ENCODE measurements at regions not wholly inside any gene's neighbourhood (a gene's known extent, or its start where the extent isn't known, plus 50 kb on each side); places are given as distances from the start of the nearest gene placed in this dataset.

GRCh38 chr9:2939368-2939767 is 95.5 kb upstream of the PUM3 start:
- no peak for DNase-seq
- WGBS (ENCODE audit: extremely low coverage, insufficient read length, low lambda C conversion rate): no CpG with 5 or more reads among the region's 1 CpG
- Histone ChIP-seq H3K79me1 (ENCODE audit: insufficient read depth, low read depth, low read length, poor library complexity, severe bottlenecking) (no peaks in the 10 kb centered on the region), H2BK5ac (ENCODE audit: insufficient read length, low read length) (no peak overlapping the region), H4K91ac (ENCODE audit: insufficient read length, low read depth, low read length) (no peak overlapping the region), H4K8ac (replicated peaks; ENCODE audit: insufficient read length, low read depth, low read length) (no peak overlapping the region), H2BK15ac (ENCODE audit: low read depth, low read length) (no peak overlapping the region), H2BK120ac (ENCODE audit: low read depth, low read length, poor library complexity, severe bottlenecking) (no peak overlapping the region), H3K27ac (ENCODE audit: insufficient read length, low read depth, low read length) (no peak overlapping the region), H3K23me2 (ENCODE audit: insufficient read length, low read depth, low read length, poor library complexity, severe bottlenecking) (no peaks in the 10 kb centered on the region), H3K4ac (ENCODE audit: low read depth, low read length) (no peak overlapping the region), H3K79me2 (ENCODE audit: insufficient read depth, low read length) (no peaks in the 10 kb centered on the region), H2AFZ (ENCODE audit: low read length) (no peak overlapping the region), H4K5ac (ENCODE audit: insufficient read length, low read depth, low read length) (no peak overlapping the region), H2BK12ac (ENCODE audit: insufficient read length, low read depth, low read length) (no peak overlapping the region), H3K9ac (ENCODE audit: extremely low read depth, insufficient read length, low read length) (no peak overlapping the region), H3K23ac (ENCODE audit: insufficient read length, low read depth, low read length) (no peak overlapping the region), H3K9me3 (ENCODE audit: control insufficient read depth, low read depth, low read length) (no peaks in the 10 kb centered on the region), H3K27me3 (ENCODE audit: insufficient read depth, low read length) (no peaks in the 10 kb centered on the region), H3K14ac (ENCODE audit: insufficient read depth, low read length) (no peak overlapping the region), H3T11ph (ENCODE audit: low read length) (no peak overlapping the region), H3K56ac (ENCODE audit: insufficient read length, low read depth, low read length) (no peak overlapping the region), H3K4me2 (ENCODE audit: insufficient read depth, insufficient read length, low read length) (no peak overlapping the region), H3K4me1 (ENCODE audit: insufficient read depth, low read length) (no peaks in the 10 kb centered on the region), H2BK20ac (ENCODE audit: low read depth, low read length, poor library complexity, severe bottlenecking) (no peak overlapping the region), H3K18ac (ENCODE audit: insufficient read length, low read depth, low read length) (no peak overlapping the region), H4K20me1 (ENCODE audit: control insufficient read depth, insufficient read depth, insufficient read length) (no peaks in the 10 kb centered on the region), H2AK5ac (ENCODE audit: insufficient read length, low read length) (no peak overlapping the region)
- H3K4me1 Mint-ChIP-seq: peaks cover 3 to 6% of the 10 kb centered on the region in 2 experiments; a peak in 1 of 4 replicates
- H3K27me3 Mint-ChIP-seq (ENCODE audit: low read depth): no peaks in the 10 kb centered on the region; the same call in 1 of the 2 replicates
- no peak overlapping the region for H3K27ac Mint-ChIP-seq
- TF ChIP-seq CTCF (conservative IDR thresholded peaks at IDR 0.05): no peak
- H3K36me3 Mint-ChIP-seq (ENCODE audit: insufficient read depth in 1 of 3, low read depth in 3 of 3): no peaks in the 10 kb centered on the region
- no peaks in the 10 kb centered on the region; a peak in 1 of 5 replicates for H3K9me3 Mint-ChIP-seq
- no peak overlapping the region for H3K4me3 Mint-ChIP-seq
